K562 (cell line): ENCODE measurements at regions not wholly inside any gene's neighbourhood (a gene's known extent, or its start where the extent isn't known, plus 50 kb on each side); places are given as distances from the start of the nearest gene placed in this dataset.

Experiments
- ATAC-seq: fragments of 200-7000 bp; cut with Tn5 transposase; 3 replicates; pipeline ENCODE4 v1.9.1; 2020; ENCODE audit warnings: moderate library complexity
- BruUV-seq: library from RNA; stranded (reverse); fragments of 400-500 nt; replicated peaks from 2 replicates; lab custom pipeline; 2021; lab: Mats Ljungman, UMichigan
- CTCF ChIA-PET: fragments of 300-600 bp; formaldehyde crosslinking; extraction: SDS; loops from one replicate; lab custom pipeline; 2021; ENCODE audit warnings: low intra/inter-chr PET ratio; lab: Yijun Ruan, JAX
- POLR2A ChIA-PET: fragments of 300-600, 350-650 bp; sonication (Branson Sonifier 250); formaldehyde crosslinking; extraction: SDS; loops from one replicate; lab custom pipeline; 2021; ENCODE audit warnings: antibody characterized with exemption, inconsistent platforms; lab: Yijun Ruan, JAX
- DNase-seq, 4 experiments: peaks; one replicate each; pipeline versions ENCODE4 v3.0.0 to v3.0.0-alpha.2; 2011 to 2018; ENCODE audit warnings: low spot score in 3 of 4, mixed read lengths in 3 of 4; ENCODE audit errors: extremely low read depth in 1 of 4
- FAIRE-seq: peaks from 2 replicates; lab custom pipeline; 2011; peaks lifted over from hg19 to GRCh38; lab: Jason Lieb, UNC
- H2AFZ ChIP-seq: 2 replicates; pipeline ENCODE4 v1.6.0; 2011; ENCODE audit warnings: low read depth, low read length, control low read depth, inconsistent platforms
- H3K27ac ChIP-seq: fragments of 200-600 bp; 3 replicates; pipeline ENCODE4 v1.8.0; 2011; ENCODE audit warnings: low read depth, mild to moderate bottlenecking, control low read depth, inconsistent platforms, low read length, moderate library complexity, mixed read lengths; ENCODE audit errors: extremely low read depth
- H3K27me3 ChIP-seq, 2 experiments: fragments of 300-600 bp in 1 of 2; 2 replicates in 1 of 2; 3 replicates in 1 of 2; pipeline versions ENCODE4 v1.6.0 to v1.8.0; 2011; ENCODE audit warnings: inconsistent platforms in 2 of 2, low read length in 2 of 2, mild to moderate bottlenecking in 1 of 2, mixed read lengths in 1 of 2, moderate library complexity in 1 of 2; ENCODE audit not compliant: control insufficient read depth in 2 of 2, insufficient read depth in 2 of 2
- H3K36me3 ChIP-seq: fragments of 300-600 bp; 3 replicates; pipeline ENCODE4 v1.8.0; 2011; ENCODE audit warnings: mild to moderate bottlenecking, low read length, inconsistent platforms; ENCODE audit not compliant: control insufficient read depth, insufficient read depth
- H3K4me1 ChIP-seq, 2 experiments: fragments of 200-600 bp in 1 of 2; replicated peaks in 1 of 2; 2 replicates in 1 of 2; 3 replicates in 1 of 2; pipeline versions ENCODE4 v1.5.1 to v1.8.0; 2011; ENCODE audit warnings: inconsistent platforms in 2 of 2, low read length in 2 of 2, mild to moderate bottlenecking in 1 of 2, mixed read lengths in 1 of 2, moderate library complexity in 1 of 2; ENCODE audit not compliant: control insufficient read depth in 2 of 2, insufficient read depth in 2 of 2
- H3K4me2 ChIP-seq: 2 replicates; pipeline ENCODE4 v1.6.1; 2011; ENCODE audit warnings: low read length, control low read depth, inconsistent platforms, mixed read lengths; ENCODE audit not compliant: insufficient read depth
- H3K4me3 ChIP-seq: fragments of 200-600 bp; sonication (generic), shearing (Covaris generic); 2 replicates; pipeline ENCODE4 v1.5.1; 2016; ENCODE audit warnings: control low read depth, inconsistent platforms
- H3K79me2 ChIP-seq: fragments of 200-600 bp; 3 replicates; pipeline ENCODE4 v1.8.0; 2011; ENCODE audit warnings: low read length, inconsistent platforms; ENCODE audit not compliant: control insufficient read depth, insufficient read depth
- H3K9ac ChIP-seq, 2 experiments: 2 replicates each; pipeline versions ENCODE4 v1.6.0 to v1.6.1; 2011; ENCODE audit warnings: low read depth in 2 of 2, low read length in 2 of 2, control low read depth in 1 of 2, inconsistent platforms in 1 of 2, mild to moderate bottlenecking in 1 of 2, mixed read lengths in 1 of 2; ENCODE audit not compliant: insufficient read depth in 1 of 2
- H3K9me1 ChIP-seq: one replicate; pipeline ENCODE4 v1.6.0; 2011; ENCODE audit warnings: inconsistent platforms, mild to moderate bottlenecking, low read length, moderate library complexity; ENCODE audit not compliant: control insufficient read depth, insufficient read depth
- H3K9me3 ChIP-seq: replicated peaks from 2 replicates; pipeline ENCODE4 v1.5.1; 2011; ENCODE audit warnings: low read depth, low read length, inconsistent platforms; ENCODE audit not compliant: control insufficient read depth, insufficient read depth
- H4K20me1 ChIP-seq: replicated peaks from 2 replicates; pipeline ENCODE4 v1.6.1; 2011; ENCODE audit warnings: low read length, inconsistent platforms, mixed read lengths; ENCODE audit not compliant: control insufficient read depth, insufficient read depth
- ZNF695 ChIP-seq: fragments of 450-650 bp; formaldehyde crosslinking; IDR thresholded peaks from 2 replicates; pipeline ENCODE4 v1.4.0; 2020; ENCODE audit warnings: mild to moderate bottlenecking, moderate library complexity
- WGBS: fragments of 100-300 bp; shearing (Covaris generic); methylation state at CpG from one replicate; pipeline ENCODE4 v1.1.6; 2016; ENCODE audit warnings: low coverage, mixed read lengths; ENCODE audit not compliant: insufficient coverage; ENCODE audit errors: missing lambda C conversion rate; 5-methylcytosine and 5-hydroxymethylcytosine counted together
- in situ Hi-C: fragments of 300-500 bp; cut with MboI; formaldehyde crosslinking; loops from 4 replicates; pipeline ENCODE4 v1.15.0; 2018; ENCODE audit warnings: inconsistent platforms, mixed read lengths
- intact Hi-C: fragments of 100-400 bp; cut with micrococcal nuclease; formaldehyde crosslinking; loops from 2 replicates; pipeline ENCODE4 v1.14.2; 2022
- TF ChIP-seq, protein P1 (sequence below): fragments of 450-650 bp; IDR thresholded peaks from 2 replicates; pipeline ENCODE4 v1.6.1; 2018; ENCODE audit not compliant: partially characterized antibody

DNA sequence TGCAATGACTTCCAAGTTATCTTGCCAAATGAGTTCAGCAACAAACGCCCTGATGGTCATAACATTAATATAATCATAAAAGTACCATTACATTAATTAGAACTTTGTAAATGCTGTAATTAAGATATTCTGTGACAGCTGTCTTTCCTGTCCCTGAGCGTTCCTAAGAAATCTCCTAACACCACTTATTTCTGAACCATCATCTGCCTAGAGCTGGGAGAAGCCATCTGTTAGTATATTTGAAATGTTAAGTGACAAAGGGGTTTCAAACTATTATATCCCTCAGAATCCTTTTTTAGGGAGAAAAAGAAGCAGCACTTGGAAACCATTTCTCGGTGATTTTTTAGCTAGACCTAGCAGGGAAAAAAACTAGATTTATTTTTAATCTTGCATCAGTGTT, 657.5 kb downstream of the FAM181B start:
- FAIRE-seq: no peak
- no peak overlapping the region for H3K4me2 ChIP-seq

More for the DNA sequence above, 657.5 kb downstream of the FAM181B start:
- H3K9ac ChIP-seq: no peak overlapping the region
- no peaks in the 10 kb centered on the region for H3K9me3 ChIP-seq
- no peak overlapping the region for H2AFZ ChIP-seq
- no peaks in the 10 kb centered on the region for H3K4me1 ChIP-seq
- no TSS peak for BruUV-seq
- H3K4me3 ChIP-seq: no peak overlapping the region
- no peak for DNase-seq
- H3K36me3 ChIP-seq: no peaks in the 10 kb centered on the region
- no peaks in the 10 kb centered on the region for H4K20me1 ChIP-seq
- intact Hi-C loops (no loop called here), in situ Hi-C loops (no loop called here)
- H3K27me3 ChIP-seq: no peaks in the 10 kb centered on the region
- ATAC-seq: no peak
- H3K79me2 ChIP-seq: no peaks in the 10 kb centered on the region
- TF ChIP-seq, protein P1, sequence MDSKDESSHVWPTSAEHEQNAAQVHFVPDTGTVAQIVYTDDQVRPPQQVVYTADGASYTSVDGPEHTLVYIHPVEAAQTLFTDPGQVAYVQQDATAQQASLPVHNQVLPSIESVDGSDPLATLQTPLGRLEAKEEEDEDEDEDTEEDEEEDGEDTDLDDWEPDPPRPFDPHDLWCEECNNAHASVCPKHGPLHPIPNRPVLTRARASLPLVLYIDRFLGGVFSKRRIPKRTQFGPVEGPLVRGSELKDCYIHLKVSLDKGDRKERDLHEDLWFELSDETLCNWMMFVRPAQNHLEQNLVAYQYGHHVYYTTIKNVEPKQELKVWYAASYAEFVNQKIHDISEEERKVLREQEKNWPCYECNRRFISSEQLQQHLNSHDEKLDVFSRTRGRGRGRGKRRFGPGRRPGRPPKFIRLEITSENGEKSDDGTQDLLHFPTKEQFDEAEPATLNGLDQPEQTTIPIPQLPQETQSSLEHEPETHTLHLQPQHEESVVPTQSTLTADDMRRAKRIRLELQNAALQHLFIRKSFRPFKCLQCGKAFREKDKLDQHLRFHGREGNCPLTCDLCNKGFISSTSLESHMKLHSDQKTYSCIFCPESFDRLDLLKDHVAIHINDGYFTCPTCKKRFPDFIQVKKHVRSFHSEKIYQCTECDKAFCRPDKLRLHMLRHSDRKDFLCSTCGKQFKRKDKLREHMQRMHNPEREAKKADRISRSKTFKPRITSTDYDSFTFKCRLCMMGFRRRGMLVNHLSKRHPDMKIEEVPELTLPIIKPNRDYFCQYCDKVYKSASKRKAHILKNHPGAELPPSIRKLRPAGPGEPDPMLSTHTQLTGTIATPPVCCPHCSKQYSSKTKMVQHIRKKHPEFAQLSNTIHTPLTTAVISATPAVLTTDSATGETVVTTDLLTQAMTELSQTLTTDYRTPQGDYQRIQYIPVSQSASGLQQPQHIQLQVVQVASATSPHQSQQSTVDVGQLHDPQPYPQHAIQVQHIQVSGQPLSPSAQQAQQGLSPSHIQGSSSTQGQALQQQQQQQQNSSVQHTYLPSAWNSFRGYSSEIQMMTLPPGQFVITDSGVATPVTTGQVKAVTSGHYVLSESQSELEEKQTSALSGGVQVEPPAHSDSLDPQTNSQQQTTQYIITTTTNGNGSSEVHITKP: no peak
- TF ChIP-seq ZNF695 (CRISPR knock-in tag): no peak
- TF ChIP-seq, all 486 proteins: peak for 0
- ChIA-PET POLR2A (no interaction called here), CTCF (no interaction called here)
- no peaks in the 10 kb centered on the region for H3K9me1 ChIP-seq
- no peak overlapping the region for H3K27ac ChIP-seq
- 0% methylated on average over 3 of the region's 3 CpGs for WGBS
